GM19099 (cell line): ENCODE measurements at regions not wholly inside any gene's neighbourhood (a gene's known extent, or its start where the extent isn't known, plus 50 kb on each side); places are given as distances from the start of the nearest gene placed in this dataset.

Experiments used
- POLR2A ChIP-seq: IDR thresholded peaks from 3 replicates; pipeline ENCODE4 v1.6.1; 2011; ENCODE audit warnings: low read depth; ENCODE audit not compliant: insufficient read length; ENCODE audit errors: extremely low read depth

DNA sequence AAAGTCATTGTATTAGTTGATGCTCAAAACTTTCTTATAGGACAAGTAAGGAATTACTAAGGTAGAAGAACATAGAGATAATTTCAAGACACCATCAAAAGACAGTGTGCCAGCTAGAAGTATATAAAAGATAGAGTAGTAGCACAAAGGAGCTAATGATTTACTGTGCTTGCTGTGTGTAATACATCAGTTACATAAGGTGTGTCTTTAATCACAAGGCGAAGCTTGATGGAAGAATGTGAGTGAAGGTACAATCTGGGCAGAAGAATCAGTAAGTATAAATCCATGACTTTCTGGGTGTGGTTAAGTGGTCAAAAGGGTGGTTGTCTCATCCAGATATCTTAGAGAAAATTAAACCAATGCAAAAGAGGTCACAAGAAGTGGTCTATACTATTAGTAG is 95.1 kb upstream of the BOD1L1 start:
- no peak for TF ChIP-seq POLR2A

DNA sequence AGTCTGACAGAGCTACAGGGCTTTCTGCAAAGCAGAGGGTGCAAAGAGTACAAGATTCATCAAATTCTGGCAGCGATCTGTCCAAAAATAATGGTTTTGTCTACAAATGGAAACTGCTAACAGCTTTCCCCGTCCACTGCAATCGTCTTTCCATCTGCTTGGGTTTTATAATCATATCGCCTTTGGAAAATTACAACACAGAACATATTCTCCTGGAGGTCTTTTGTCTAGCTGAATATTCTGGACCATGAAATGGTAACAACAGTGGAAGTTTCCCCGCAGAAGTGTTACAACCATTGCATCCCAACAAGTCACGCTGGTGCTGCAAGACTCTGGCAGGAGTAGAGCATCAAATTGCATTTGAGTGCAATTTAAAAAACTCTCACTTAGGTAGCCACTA is 101.2 kb upstream of the BOD1L1 start:
- TF ChIP-seq POLR2A = no peak

DNA sequence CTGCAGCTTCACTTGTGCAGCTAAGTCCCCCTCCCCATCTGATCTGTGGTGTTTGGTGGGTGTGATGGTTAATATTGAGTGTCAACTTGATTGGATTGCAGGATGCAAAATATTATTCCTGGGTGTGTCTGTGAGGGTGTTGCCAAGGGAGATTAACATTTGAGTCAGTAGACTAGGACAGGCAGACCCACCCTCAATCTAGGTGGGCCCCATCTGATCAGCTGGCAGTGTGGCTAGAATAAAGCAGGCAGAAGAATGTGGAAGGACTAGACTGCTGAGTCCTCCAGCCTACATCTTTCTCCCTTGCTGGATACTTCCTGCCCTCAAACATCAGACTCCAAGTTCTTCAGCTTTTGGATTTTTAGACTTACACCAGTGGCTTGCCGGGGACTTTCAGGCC is 103.5 kb upstream of the BOD1L1 start:
- no peak for TF ChIP-seq POLR2A

DNA sequence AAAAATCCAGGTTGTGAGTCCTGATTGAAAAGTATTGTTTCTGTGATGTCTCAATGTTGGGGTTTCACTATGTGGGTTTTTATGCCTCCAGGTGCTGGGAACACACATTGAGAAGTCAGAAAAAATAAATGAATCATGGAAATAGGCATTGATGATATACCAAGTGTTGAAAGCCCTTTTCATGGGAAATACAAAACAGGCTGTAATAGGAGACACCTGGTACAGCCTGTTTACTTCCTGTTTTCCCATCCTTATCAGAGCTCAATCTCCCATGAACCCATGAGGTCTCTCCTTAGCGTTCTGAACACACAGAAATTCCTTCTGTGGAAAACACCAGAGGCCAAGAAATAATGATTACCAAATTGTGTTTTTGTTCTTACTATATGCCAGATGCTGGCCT is 106.3 kb upstream of the BOD1L1 start:
- TF ChIP-seq POLR2A = no peak

DNA sequence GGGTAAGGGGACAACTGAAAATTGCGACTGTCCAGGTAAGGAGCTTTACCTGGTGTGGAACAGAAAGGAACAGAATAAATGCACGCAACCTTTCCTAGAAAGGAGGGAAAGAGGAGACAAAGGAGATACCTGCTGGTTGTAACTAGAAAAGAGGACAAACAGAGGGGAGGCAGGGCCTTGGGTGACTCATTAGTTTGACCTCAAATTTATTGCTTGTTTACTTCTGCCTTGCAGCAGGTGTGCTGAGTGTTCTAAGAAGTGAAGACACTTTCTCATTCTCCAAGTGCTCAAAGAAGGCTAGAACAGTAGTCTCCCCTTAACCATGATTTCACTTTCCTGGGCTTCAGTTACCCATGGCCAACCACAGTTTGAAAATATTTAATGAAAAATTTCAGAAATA is 123.1 kb upstream of the BOD1L1 start:
- no peak for TF ChIP-seq POLR2A

GRCh38 chr4:13762130-13762529 is 134.6 kb upstream of the BOD1L1 start:
- no peak for TF ChIP-seq POLR2A

GRCh38 chr4:13763707-13764106 is 136.2 kb upstream of the BOD1L1 start:
- TF ChIP-seq POLR2A = no peak

DNA sequence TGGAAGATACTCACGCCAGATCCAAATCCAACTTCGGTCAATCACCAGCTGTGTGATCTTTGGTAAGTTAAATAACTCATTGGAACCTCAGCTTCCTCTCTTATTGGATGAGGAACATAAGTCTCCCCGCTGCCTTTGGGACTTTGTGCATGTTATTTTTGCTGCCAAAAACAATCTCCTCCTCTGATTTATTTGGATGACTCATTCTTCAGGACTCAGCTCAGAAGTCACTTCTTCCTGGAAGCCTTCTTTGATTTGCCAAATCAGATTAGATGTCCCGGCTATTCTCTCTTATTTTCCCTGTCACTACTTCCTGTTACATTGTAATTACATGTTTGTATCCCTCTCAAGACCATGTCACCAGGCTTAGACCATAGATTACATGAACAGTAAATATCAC is 138.0 kb upstream of the BOD1L1 start:
- TF ChIP-seq POLR2A = no peak

DNA sequence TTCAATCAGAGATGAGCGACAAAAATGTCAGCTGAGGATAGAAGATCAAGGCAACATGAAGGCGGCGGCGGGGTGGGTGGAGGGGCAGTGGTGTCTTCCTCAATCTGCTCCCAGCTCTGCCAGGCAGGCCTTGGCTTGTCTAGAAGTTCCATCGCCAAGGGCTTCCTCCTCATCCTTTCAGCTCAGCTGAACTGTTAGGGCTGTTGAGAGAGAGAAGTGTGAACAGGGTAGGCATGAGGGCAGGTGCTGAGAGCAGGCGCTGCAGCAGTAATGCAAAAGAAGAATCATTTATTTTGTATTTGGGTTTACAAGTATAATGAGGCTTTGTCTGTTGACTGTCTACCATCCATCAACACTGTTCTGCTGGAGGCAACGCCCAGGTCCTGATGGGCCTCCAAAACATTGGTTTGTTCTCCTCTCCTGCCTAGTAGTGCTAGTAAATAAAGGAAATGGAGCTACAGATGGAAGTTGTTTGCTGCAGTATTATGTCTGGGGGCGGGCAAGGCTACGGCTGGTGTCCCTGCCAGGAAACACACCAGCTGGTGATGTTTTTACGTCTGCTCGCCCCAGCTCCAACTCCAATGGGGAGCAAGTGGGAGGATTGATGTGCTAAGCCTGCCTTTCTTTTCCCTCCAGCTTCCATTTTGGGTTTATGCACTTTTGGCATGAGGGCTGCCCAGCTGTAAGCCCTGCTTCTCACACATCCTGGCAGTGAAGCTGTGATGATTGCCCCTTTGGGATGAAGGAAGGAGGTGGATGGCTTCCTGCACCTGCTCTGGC is 139.4 kb upstream of the BOD1L1 start:
- TF ChIP-seq POLR2A = no peak

GRCh38 chr4:13777341-13777740 is 149.8 kb upstream of the BOD1L1 start:
- no peak for TF ChIP-seq POLR2A

- no peak for TF ChIP-seq POLR2A
Measured at GRCh38 chr4:13778367-13778766, 150.8 kb upstream of the BOD1L1 start.

- no peak for TF ChIP-seq POLR2A
Measured at GRCh38 chr4:13782231-13782630, 154.7 kb upstream of the BOD1L1 start.

DNA sequence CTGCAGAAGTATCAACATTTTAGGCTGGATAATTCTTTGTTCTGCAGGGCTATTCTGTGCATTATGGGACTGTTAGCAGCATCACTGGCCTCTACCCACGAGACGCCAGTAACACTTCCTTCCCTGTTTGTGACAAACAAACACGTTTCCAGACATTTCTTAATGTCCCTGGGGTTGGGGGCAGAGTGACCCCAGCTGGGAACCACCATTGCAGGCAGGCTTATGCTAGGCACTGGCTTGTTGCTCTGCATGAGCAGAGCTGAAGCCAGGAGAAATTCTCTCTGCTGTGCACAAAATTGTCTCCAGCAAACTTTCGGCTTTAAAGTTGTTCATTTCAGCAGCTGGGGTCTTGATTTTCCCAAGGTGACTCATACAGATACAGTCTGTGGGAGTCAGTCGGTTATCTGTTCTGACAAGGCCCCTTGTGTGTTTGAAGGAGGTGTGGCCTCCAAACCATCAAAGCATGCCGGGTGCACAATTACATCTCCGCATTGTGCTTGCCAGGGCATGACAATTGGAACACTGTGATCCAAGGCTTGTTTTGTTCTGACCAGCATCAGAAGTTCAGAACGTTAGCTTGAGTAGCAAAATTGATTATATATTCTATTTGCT is 156.4 kb upstream of the BOD1L1 start:
- no peak for TF ChIP-seq POLR2A

- TF ChIP-seq POLR2A = no peak
Measured at GRCh38 chr4:13793020-13793710, 165.6 kb upstream of the BOD1L1 start.

- TF ChIP-seq POLR2A = no peak
Measured at GRCh38 chr4:13794819-13795565, 167.5 kb upstream of the BOD1L1 start.
